ENCODE measurements at regions not wholly inside any gene's neighbourhood (a gene's known extent, or its start where the extent isn't known, plus 50 kb on each side); places are given as distances from the start of the nearest gene placed in this dataset.

DNA sequence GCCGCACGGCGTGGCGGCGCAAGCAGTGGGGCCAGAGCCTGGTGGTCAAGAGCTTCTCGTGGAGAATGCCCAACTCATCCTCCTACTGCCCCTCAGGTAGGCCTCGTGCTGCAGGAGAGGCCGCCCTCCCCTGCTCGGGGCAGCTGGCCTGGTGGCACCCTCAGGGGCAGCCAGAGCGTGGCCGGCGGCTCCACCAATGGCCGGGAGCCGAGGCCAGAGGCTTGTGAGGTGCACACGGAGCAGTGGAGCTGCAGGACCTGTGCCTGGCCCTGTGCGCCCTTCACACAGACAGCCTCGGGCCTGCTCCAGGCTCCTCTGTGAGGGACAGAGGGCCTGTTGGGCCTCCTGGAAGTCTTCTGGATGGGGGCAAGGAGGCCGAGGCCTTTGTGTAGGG is 85.5 kb downstream of the NPIPB11 start:
- peak overlapping the region in 1 of 2 experiments; percentile 35; a peak in 1 of 4 replicates for H3K9ac ChIP-seq (ENCODE audit: insufficient read depth in 1 of 2, low read depth in 2 of 2, low read length in 2 of 2)
- no peak for FAIRE-seq
- POLR2A ChIA-PET, result no interaction called here
- H3K9me1 ChIP-seq (ENCODE audit: control insufficient read depth, insufficient read depth, low read length), result no peaks in the 10 kb centered on the region
- DNase-seq (ENCODE audit: extremely low read depth in 1 of 4, low spot score in 3 of 4), result no peak
- no peaks in the 10 kb centered on the region for H3K79me2 ChIP-seq (ENCODE audit: control insufficient read depth, insufficient read depth, low read length)
- no peaks in the 10 kb centered on the region; the same call in 1 of the 2 replicates for H4K20me1 ChIP-seq (replicated peaks; ENCODE audit: control insufficient read depth, insufficient read depth, low read length)
- no peaks in the 10 kb centered on the region for H3K36me3 ChIP-seq (ENCODE audit: control insufficient read depth, insufficient read depth, low read length)
- WGBS (ENCODE audit: insufficient coverage, low coverage, missing lambda C conversion rate), result 74% methylated on average over 12 of the region's 18 CpGs
- intact Hi-C loops (cut with micrococcal nuclease) (no loop called here), in situ Hi-C loops (cut with MboI) (no loop called here)
- peak overlapping the region; percentile 9; the same call in 1 of the 2 replicates for H2AFZ ChIP-seq (ENCODE audit: low read depth, low read length)
- no peaks in the 10 kb centered on the region for H3K9me3 ChIP-seq (replicated peaks; ENCODE audit: control insufficient read depth, insufficient read depth, low read depth, low read length)
- no TSS peak for BruUV-seq (replicated peaks)
- ATAC-seq, result no peak
- peaks cover 0 to 19% of the 10 kb centered on the region in 2 experiments; a peak in 3 of 5 replicates for H3K4me1 ChIP-seq (replicated peaks in 1 of 2; ENCODE audit: control insufficient read depth in 2 of 2, insufficient read depth in 2 of 2, low read length in 2 of 2)
- H3K27ac ChIP-seq (ENCODE audit: extremely low read depth, low read depth, low read length), result no peak overlapping the region
- H3K4me2 ChIP-seq (ENCODE audit: insufficient read depth, low read length), result no peak overlapping the region
- H3K4me3 ChIP-seq, result no peak overlapping the region
- H3K27me3 ChIP-seq (ENCODE audit: control insufficient read depth in 2 of 2, insufficient read depth in 2 of 2, low read length in 2 of 2), result peaks cover 3 to 9% of the 10 kb centered on the region in 2 experiments; a peak in 3 of 5 replicates
- TF ChIP-seq NONO (IDR thresholded peaks at IDR 0.05; ENCODE audit: low read depth in 2 of 2, low read length in 1 of 2), result no peak
- CTCF ChIA-PET (ENCODE audit: low intra/inter-chr PET ratio), result no interaction called here

GRCh38 chr16:29320274-29320999 is 86.1 kb downstream of the NPIPB11 start:
- H3K79me2 ChIP-seq (ENCODE audit: control insufficient read depth, insufficient read depth, low read length), result no peaks in the 10 kb centered on the region
- H3K4me3 ChIP-seq, result no peak overlapping the region
- H3K4me2 ChIP-seq (ENCODE audit: insufficient read depth, low read length), result no peak overlapping the region
- in situ Hi-C loops (cut with MboI) (no loop called here), intact Hi-C loops (cut with micrococcal nuclease) (no loop called here)
- peaks cover 0 to 19% of the 10 kb centered on the region in 2 experiments; a peak in 3 of 5 replicates for H3K4me1 ChIP-seq (replicated peaks in 1 of 2; ENCODE audit: control insufficient read depth in 2 of 2, insufficient read depth in 2 of 2, low read length in 2 of 2)
- no peaks in the 10 kb centered on the region for H3K9me3 ChIP-seq (replicated peaks; ENCODE audit: control insufficient read depth, insufficient read depth, low read depth, low read length)
- CTCF ChIA-PET (ENCODE audit: low intra/inter-chr PET ratio), result no interaction called here
- no TSS peak for BruUV-seq (replicated peaks)
- H3K9ac ChIP-seq (ENCODE audit: insufficient read depth in 1 of 2, low read depth in 2 of 2, low read length in 2 of 2), result 0 out of 4 replicates have a peak overlapping the region, but pooled peaks of 1 of the 2 experiments have one; percentile 32
- no peak overlapping the region for H3K27ac ChIP-seq (ENCODE audit: extremely low read depth, low read depth, low read length)
- ATAC-seq (no peak), FAIRE-seq (no peak), DNase-seq (ENCODE audit: extremely low read depth in 1 of 4, low spot score in 3 of 4) (no peak)
- H4K20me1 ChIP-seq (replicated peaks; ENCODE audit: control insufficient read depth, insufficient read depth, low read length), result no peaks in the 10 kb centered on the region; the same call in 1 of the 2 replicates
- peaks cover 3 to 9% of the 10 kb centered on the region in 2 experiments; a peak in 3 of 5 replicates for H3K27me3 ChIP-seq (ENCODE audit: control insufficient read depth in 2 of 2, insufficient read depth in 2 of 2, low read length in 2 of 2)
- TF ChIP-seq TAL1 (IDR thresholded peaks at IDR 0.05) (no peak), ZFX (CRISPR knock-in tag; IDR thresholded peaks at IDR 0.05) (0 out of 2 replicates have a peak, but pooled peaks have one; percentile 19)
- no peaks in the 10 kb centered on the region for H3K36me3 ChIP-seq (ENCODE audit: control insufficient read depth, insufficient read depth, low read length)
- WGBS (ENCODE audit: insufficient coverage, low coverage, missing lambda C conversion rate), result 48% methylated on average over 9 of the region's 14 CpGs
- no peaks in the 10 kb centered on the region for H3K9me1 ChIP-seq (ENCODE audit: control insufficient read depth, insufficient read depth, low read length)
- no peak overlapping the region for H2AFZ ChIP-seq (ENCODE audit: low read depth, low read length)
- POLR2A ChIA-PET, result no interaction called here

Measured in K562 (cell line).